ENCODE measurements at regions not wholly inside any gene's neighbourhood (a gene's known extent, or its start where the extent isn't known, plus 50 kb on each side); places are given as distances from the start of the nearest gene placed in this dataset.
"Not testable (repeated sequence)": the region's sequence is repeated elsewhere in the genome, so short reads cannot be mapped to it uniquely, and the experiment has no call there.

GRCh38 chr13:88622362-88622973 lies 951.3 kb downstream of the SLITRK5 start:
- no peak for DNase-seq

- DNase-seq: no peak
Observed at GRCh38 chr13:88623150-88623549, 952.0 kb downstream of the SLITRK5 start.

DNA sequence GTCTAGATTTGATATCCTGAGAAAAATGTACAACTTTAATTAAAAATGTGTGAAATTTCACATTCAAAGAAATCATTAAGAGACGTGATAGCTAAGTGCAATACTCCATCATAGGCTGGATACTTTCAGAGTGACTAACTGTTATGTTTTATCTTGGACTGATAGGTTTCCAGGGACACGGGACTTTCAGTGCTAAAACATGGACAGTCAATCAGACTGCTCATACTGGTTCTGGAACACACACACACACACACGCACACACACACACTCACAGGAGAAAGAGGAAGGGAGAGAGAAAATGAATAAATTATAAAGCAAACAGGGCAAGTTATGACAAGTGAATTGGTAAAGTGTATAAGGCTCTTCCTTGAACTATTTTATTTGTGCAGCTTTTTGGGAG lies 955.9 kb downstream of the SLITRK5 start:
- DNase-seq: no peak

DNA sequence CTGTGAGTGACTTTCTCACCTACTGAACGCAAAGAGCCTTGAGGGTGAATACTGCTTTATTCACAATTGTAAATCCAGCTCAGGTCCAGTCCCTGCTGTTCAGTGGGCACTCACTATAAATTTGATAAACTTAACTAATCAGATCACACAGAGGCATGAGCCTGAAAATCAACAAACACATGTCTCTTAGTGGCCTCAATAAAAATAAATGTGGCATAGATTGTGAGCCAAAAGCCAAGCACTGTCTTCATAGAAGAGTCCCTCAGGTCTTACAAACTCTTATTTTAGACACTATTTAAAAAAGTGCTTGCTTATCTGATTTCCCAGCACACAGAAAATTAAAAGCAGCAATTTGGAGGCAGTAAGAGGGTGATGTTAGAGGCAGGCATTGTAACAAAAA lies 957.7 kb downstream of the SLITRK5 start:
- no peak for DNase-seq

GRCh38 chr13:88637935-88638334 lies 966.8 kb downstream of the SLITRK5 start:
- DNase-seq: no peak

GRCh38 chr13:88643233-88643632 lies 972.1 kb downstream of the SLITRK5 start:
- no peak for DNase-seq

DNA sequence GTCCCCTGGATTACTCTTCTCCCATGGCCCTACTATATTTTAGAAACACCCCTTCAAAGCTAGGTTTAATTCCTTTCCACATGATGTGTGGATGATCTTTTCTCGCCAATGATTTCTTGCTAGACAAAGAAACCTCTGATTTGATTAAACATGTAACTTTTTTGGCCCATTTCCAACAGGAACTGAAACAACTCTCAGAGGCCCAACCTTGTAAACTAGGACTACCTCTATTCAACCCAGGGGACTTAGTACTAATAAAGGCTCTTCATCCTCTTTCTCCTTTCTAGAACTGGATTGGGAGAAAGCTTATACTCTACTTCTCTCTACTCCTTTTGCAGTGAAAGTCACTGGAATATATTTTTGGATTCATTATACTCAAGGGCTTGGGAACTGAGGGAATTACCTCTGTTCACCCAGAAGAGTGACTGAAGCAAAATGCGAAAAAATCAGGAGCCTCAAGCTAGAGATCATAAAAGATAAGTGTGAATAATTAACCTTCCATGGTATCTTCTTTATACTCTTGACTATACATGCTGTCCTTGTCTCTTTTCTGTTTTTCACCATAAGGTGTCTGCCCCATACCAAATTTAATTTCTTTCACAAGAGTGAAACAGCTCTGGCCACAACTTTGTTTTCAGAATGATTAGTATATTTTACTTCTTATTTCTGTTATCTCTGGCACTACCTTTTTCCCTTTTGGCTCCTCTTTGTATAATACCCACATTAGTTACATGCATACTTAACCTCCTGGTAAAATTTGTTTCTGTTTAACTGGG lies 977.6 kb downstream of the SLITRK5 start:
- DNase-seq: no peak

GRCh38 chr13:88649855-88650254 lies 978.7 kb downstream of the SLITRK5 start:
- no peak for DNase-seq

DNA sequence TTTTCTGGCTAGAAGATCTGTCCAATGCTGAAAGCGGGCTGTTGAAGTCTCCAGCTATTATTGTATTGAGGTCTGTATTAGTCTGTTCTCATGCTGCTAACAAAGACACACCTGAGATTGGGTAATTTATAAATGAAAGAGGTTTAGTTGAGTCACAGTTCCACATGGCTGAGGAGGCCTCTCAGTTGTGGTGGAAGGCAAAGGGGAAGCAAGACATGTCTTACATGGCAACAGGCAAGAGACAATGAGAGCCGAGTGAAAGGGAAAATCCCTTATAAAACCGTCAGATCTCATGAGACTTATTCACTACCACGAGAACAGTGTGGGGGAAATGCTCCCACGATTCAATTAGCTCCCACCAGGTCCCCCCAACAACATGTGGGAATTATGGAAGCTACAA lies 980.4 kb downstream of the SLITRK5 start:
- DNase-seq: no peak

- DNase-seq: no peak
Observed at GRCh38 chr13:88656751-88657150, 985.6 kb downstream of the SLITRK5 start.

- DNase-seq: no peak
Observed at GRCh38 chr13:88670509-88670908, 999.3 kb downstream of the SLITRK5 start.

GRCh38 chr13:88674841-88675240 lies 1003.7 kb downstream of the SLITRK5 start:
- no peak for DNase-seq

DNA sequence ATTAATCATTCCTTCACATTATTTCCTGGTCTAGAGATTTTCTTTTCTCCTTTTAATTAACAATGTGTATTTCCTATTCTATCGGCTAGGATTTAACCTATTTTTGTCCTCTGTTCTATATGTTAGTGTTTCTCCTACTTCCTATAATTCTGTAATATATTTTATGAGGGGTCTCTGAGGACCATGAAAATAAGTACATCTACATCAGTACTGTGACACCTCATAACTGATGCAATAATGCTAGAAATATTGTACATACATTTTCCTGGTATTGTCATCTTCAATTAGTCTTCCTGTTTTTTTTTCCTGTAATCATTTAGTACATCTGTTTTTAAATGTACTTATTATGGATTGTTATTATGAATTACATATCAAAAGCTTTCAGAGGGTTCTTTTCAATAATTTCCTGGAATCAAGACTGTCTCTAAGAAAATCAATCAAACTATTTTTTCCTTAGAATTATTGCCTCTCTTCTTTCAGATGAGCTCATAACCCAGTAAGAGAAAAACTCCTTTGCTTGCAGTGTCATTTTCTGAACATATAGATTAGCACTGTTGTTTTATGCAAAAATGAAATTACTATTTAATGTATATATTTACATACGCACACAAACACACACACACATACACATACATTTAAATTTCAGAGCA lies 1004.3 kb downstream of the SLITRK5 start:
- no peak for DNase-seq

GRCh38 chr13:88676016-88676415 lies 1004.8 kb downstream of the SLITRK5 start:
- no peak for DNase-seq

- no peak for DNase-seq
Observed at GRCh38 chr13:88685459-88685858, 1014.3 kb downstream of the SLITRK5 start.

DNA sequence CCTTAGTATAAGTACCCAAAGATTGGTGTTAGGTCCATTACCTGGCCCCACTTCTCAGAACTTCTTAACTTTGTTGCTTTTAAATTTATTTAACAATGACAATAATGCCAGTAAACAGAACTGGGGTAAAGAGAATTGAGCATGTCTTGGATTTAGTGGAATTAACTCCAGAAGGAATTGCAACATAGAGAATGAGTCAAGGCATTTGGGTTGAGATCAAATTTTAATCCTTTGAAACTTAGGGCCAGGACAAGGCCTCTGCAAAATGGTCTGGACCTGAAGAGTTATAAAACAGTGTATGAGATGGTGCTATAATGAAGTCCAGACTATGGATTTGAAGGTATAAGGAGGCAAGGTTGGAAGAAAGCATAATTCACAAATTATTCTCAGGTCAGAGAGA lies 1030.4 kb downstream of the SLITRK5 start:
- DNase-seq: no peak

GRCh38 chr13:88704600-88705275 lies 1033.6 kb downstream of the SLITRK5 start:
- DNase-seq: no peak

GRCh38 chr13:88707646-88708045 lies 1036.5 kb downstream of the SLITRK5 start:
- no peak for DNase-seq

- DNase-seq: no peak
Observed at GRCh38 chr13:88717946-88718345, 1046.8 kb downstream of the SLITRK5 start.

GRCh38 chr13:88718781-88719180 lies 1047.6 kb downstream of the SLITRK5 start:
- DNase-seq: no peak

DNA sequence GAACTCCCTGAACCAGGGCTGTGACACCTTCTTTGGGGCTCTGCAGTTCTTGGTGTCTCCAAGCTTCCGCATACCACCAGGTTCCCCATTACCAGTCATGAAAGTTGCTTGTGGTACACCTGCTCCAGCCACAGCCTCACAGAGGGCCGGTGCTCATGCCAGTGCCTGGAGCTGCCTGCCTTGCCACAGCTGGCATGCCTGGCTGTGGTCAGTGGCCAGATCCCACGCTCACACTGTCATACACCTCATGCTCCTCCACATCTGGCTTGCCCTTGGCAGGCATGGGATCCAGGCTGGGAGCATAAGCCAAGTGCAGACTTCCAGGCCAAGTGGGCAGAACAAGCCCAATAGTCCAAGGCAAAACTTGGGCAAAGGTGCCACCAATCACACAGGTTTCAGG lies 1054.9 kb downstream of the SLITRK5 start:
- DNase-seq: no peak

DNA sequence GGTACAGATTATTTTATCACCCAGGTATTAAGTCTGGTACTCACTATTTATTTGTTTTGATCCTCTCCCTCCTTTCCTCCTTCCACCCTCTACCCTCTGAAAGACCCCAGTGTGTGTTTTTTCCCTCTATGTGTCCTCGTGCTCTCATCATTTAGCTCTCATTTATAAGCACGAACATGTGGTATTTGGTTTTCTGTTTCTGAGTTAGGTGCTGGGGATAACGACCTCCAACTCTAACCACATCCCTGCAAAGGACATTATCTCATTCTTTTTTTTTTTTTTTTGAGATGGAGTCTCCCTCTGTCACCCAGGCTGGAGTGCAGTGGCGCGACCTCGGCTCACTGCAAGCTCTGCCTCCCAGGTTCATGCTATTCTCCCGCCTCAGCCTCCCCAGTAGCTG lies 1056.1 kb downstream of the SLITRK5 start:
- not testable (repeated sequence) for DNase-seq

DNA sequence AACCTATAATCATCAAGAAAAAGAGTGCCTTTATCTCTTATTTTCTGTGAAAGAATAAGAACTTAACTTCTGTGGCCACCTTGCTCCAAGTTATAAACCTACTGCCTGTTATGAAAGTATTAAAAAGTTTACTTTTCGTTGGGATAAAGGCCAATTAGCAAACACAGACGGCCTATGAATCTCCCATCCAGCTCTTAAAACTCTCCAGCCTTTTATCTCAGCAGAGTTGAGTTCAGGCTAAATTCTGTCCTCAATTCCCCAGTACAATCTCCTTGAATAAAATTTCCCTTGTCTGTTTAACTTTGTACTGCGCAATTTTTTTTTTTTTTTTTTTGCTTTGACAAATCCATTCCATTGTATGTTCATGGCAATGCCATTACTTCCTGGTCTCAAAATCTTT lies 1058.4 kb downstream of the SLITRK5 start:
- DNase-seq: no peak

DNA sequence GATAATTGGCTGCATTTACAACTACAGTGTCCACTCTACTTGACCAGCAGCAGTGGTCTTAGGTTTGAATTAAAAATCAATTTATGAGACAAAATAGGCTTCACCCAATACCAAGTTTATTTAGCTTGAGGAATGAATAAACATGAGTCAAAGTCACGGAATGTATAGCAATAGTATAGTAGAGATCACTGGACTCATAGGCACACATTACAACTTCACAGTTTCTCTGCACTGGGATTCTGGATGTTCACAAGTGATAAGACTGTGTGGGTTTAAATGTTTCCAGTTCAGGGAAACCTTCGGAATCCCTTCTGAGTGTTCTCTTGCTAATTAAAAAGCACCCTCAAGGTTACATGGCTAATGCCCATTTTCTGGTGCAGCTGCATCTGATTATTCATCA lies 1064.9 kb downstream of the SLITRK5 start:
- no peak for DNase-seq

Measured in cerebellar nuclear complex (tissue), 1 donor.